ENCODE measurements at regions not wholly inside any gene's neighbourhood (a gene's known extent, or its start where the extent isn't known, plus 50 kb on each side); places are given as distances from the start of the nearest gene placed in this dataset.

- H3K9me3 ChIP-seq (ENCODE audit: insufficient read depth in 2 of 2, low read depth in 1 of 2, low read length in 1 of 2) = no peaks in the 10 kb centered on the region
- H2BK15ac ChIP-seq (ENCODE audit: low read length) = no peak overlapping the region
- no peak overlapping the region for H3K9ac ChIP-seq (replicated peaks in 1 of 4; ENCODE audit: extremely low read depth in 1 of 4, low read depth in 3 of 4, low read length in 3 of 4)
- no peak overlapping the region for H4K91ac ChIP-seq (replicated peaks; ENCODE audit: insufficient read length, low read length)
- H3K4me3 ChIP-seq (ENCODE audit: extremely low read depth in 1 of 4, insufficient read depth in 2 of 4, low read depth in 3 of 4, low read length in 4 of 4) = no peak overlapping the region
- H4K20me1 ChIP-seq (replicated peaks in 1 of 2; ENCODE audit: control insufficient read depth in 1 of 2, insufficient read depth in 2 of 2, low read length in 2 of 2) = no peaks in the 10 kb centered on the region
- H3K56ac ChIP-seq (replicated peaks; ENCODE audit: insufficient read length, low read depth, low read length) = no peak overlapping the region
- H3K18ac ChIP-seq (ENCODE audit: extremely low read depth, low read length) = no peak overlapping the region
- no peak overlapping the region for H2BK5ac ChIP-seq (ENCODE audit: low read depth, low read length)
- H3K23me2 ChIP-seq (ENCODE audit: low read depth, low read length) = no peaks in the 10 kb centered on the region
- no peak overlapping the region for H2BK20ac ChIP-seq (ENCODE audit: low read length)
- no peak overlapping the region for H3K4me2 ChIP-seq (ENCODE audit: insufficient read depth in 1 of 2, low read depth in 2 of 2, low read length in 2 of 2)
- no peaks in the 10 kb centered on the region for H3K79me1 ChIP-seq (ENCODE audit: low read depth, low read length)
- ChIA-PET POLR2A (ENCODE audit: partially characterized antibody) (no interaction called here), CTCF (ENCODE audit: partially characterized antibody) (interaction anchor here (0.6 to 4.7 kb wide), 10 partner anchors 10 to 666 kb away, joined by 3 to 47 read pairs (median 4); no protein-coding TSS in a partner anchor)
- H2BK12ac ChIP-seq (ENCODE audit: low read depth, low read length) = no peak overlapping the region
- no peak overlapping the region for H2AK5ac ChIP-seq (ENCODE audit: low read depth, low read length)
- H3K23ac ChIP-seq (ENCODE audit: insufficient read length) = no peak overlapping the region
- no peak overlapping the region for H3K14ac ChIP-seq (ENCODE audit: insufficient read length)
- no peak for DNase-seq (ENCODE audit: low read depth in 1 of 2, low spot score in 2 of 2)
- no peaks in the 10 kb centered on the region for H3K4me1 ChIP-seq (replicated peaks in 1 of 4; ENCODE audit: control insufficient read depth in 3 of 4, insufficient read depth in 4 of 4, low read length in 3 of 4)
- no peaks in the 10 kb centered on the region for H3K36me3 ChIP-seq (ENCODE audit: control insufficient read depth in 2 of 4, insufficient read depth in 4 of 4, low read length in 3 of 4)
- no peak overlapping the region for H3K4ac ChIP-seq (replicated peaks; ENCODE audit: insufficient read length, low read depth, low read length)
- FAIRE-seq = no peak
- H3K27me3 ChIP-seq (replicated peaks in 1 of 4; ENCODE audit: control insufficient read depth in 3 of 4, extremely low read depth in 1 of 4, insufficient read depth in 3 of 4, low read length in 3 of 4) = no peaks in the 10 kb centered on the region
- 82% methylated on average over 3 of the region's 3 CpGs; no CpG with 5 or more reads in 1 of the 2 experiments for whole genome bisulfite sequencing, 2 experiments (ENCODE audit: extremely low coverage in 1 of 2, insufficient coverage in 1 of 2, insufficient read length in 1 of 2, insufficient replicate concordance in 2 of 2, low coverage in 1 of 2, low lambda C conversion rate in 2 of 2, missing lambda C conversion rate in 1 of 2)
- no peak overlapping the region for H4K5ac ChIP-seq (ENCODE audit: insufficient read length, low read depth, low read length)
- no peak overlapping the region for H3K27ac ChIP-seq (ENCODE audit: low read depth, low read length)
- no peak overlapping the region for H2BK120ac ChIP-seq (replicated peaks; ENCODE audit: low read depth, low read length)
- H2AFZ ChIP-seq (ENCODE audit: low read length) = no peak overlapping the region
- H3K79me2 ChIP-seq (ENCODE audit: control insufficient read depth in 1 of 2, insufficient read depth in 2 of 2, low read length in 2 of 2) = no peaks in the 10 kb centered on the region
- no peak overlapping the region for H4K8ac ChIP-seq (ENCODE audit: extremely low read depth, insufficient read depth, low read length)
- TF ChIP-seq CREB1 (IDR thresholded peaks at IDR 0.05) (no peak), SP4 (IDR thresholded peaks at IDR 0.05; ENCODE audit: low read length) (no peak), CBX5 (IDR thresholded peaks at IDR 0.05; ENCODE audit: low read depth, low read length) (no peak)
Observed at GRCh38 chr14:54177019-54177418, 219.8 kb upstream of the CDKN3 start.
